Nephron progenitor cell (in vitro differentiated cells): ENCODE measurements at regions not wholly inside any gene's neighbourhood (a gene's known extent, or its start where the extent isn't known, plus 50 kb on each side); places are given as distances from the start of the nearest gene placed in this dataset.
A peak's percentile ranks its signal among the peaks of the same experiment; 100 is the strongest.

Experiments used
- DNase-seq: peaks from one replicate; pipeline ENCODE4 v3.0.0; 2021
- H3K27ac Mint-ChIP-seq: 2 replicates; pipeline ENCODE4 v1.8.0; 2021; ENCODE audit warnings: mild to moderate bottlenecking, moderate library complexity, mixed read lengths
- H3K27me3 Mint-ChIP-seq: 2 replicates; pipeline ENCODE4 v1.8.0; 2021; ENCODE audit warnings: mild to moderate bottlenecking, low read depth, mixed read lengths; ENCODE audit not compliant: poor library complexity
- H3K36me3 Mint-ChIP-seq: 2 replicates; pipeline ENCODE4 v1.8.0; 2021; ENCODE audit warnings: low read depth, mixed read lengths
- H3K4me1 Mint-ChIP-seq: 2 replicates; pipeline ENCODE4 v1.8.0; 2021; ENCODE audit warnings: mixed read lengths
- H3K4me3 Mint-ChIP-seq: 2 replicates; pipeline ENCODE4 v1.8.0; 2021; ENCODE audit warnings: mild to moderate bottlenecking, moderate library complexity, mixed read lengths
- H3K9me3 Mint-ChIP-seq: 2 replicates; pipeline ENCODE4 v1.8.0; 2021; ENCODE audit warnings: mild to moderate bottlenecking, moderate library complexity, mixed read lengths
- CTCF ChIP-seq: fragments of 200-600 bp; sonication (generic); IDR thresholded peaks from 2 replicates; pipeline ENCODE4 v1.5.0; 2021; ENCODE audit warnings: antibody characterized with exemption

GRCh38 chr3:59303452-59303851, 253.6 kb upstream of the CFAP20DC start:
- no peak for DNase-seq
- peaks cover 2% of the 10 kb centered on the region for H3K27me3 Mint-ChIP-seq
- H3K27ac Mint-ChIP-seq = no peak overlapping the region
- no peak for TF ChIP-seq CTCF
- peaks cover 3% of the 10 kb centered on the region for H3K9me3 Mint-ChIP-seq
- no peak overlapping the region for H3K4me3 Mint-ChIP-seq
- no peaks in the 10 kb centered on the region for H3K36me3 Mint-ChIP-seq
- peaks cover 26% of the 10 kb centered on the region for H3K4me1 Mint-ChIP-seq

- Mint-ChIP-seq H3K36me3 (no peaks in the 10 kb centered on the region), H3K4me1 (peaks cover 19% of the 10 kb centered on the region), H3K4me3 (no peak overlapping the region), H3K9me3 (peaks cover 3% of the 10 kb centered on the region), H3K27ac (no peak overlapping the region), H3K27me3 (peaks cover 2% of the 10 kb centered on the region)
- TF ChIP-seq CTCF = no peak
- DNase-seq = no peak
Observed at GRCh38 chr3:59302442-59302841, 252.6 kb upstream of the CFAP20DC start.

GRCh38 chr3:59300733-59301132, 250.9 kb upstream of the CFAP20DC start:
- TF ChIP-seq CTCF = no peak
- Mint-ChIP-seq H3K4me1 (peaks cover 19% of the 10 kb centered on the region), H3K27me3 (no peaks in the 10 kb centered on the region), H3K36me3 (no peaks in the 10 kb centered on the region), H3K27ac (peak overlapping the region; percentile 52), H3K4me3 (no peak overlapping the region), H3K9me3 (peaks cover 20% of the 10 kb centered on the region)
- DNase-seq = no peak

GRCh38 chr3:59299561-59299960, 249.7 kb upstream of the CFAP20DC start:
- Mint-ChIP-seq H3K36me3 (peaks cover 5% of the 10 kb centered on the region), H3K27ac (no peak overlapping the region), H3K4me3 (no peak overlapping the region), H3K27me3 (no peaks in the 10 kb centered on the region), H3K9me3 (peaks cover 29% of the 10 kb centered on the region), H3K4me1 (peaks cover 19% of the 10 kb centered on the region)
- no peak for DNase-seq
- TF ChIP-seq CTCF = no peak

- Mint-ChIP-seq H3K27ac (no peak overlapping the region), H3K36me3 (peaks cover 18% of the 10 kb centered on the region), H3K27me3 (peaks cover 15% of the 10 kb centered on the region), H3K4me1 (no peaks in the 10 kb centered on the region), H3K9me3 (peaks cover 23% of the 10 kb centered on the region), H3K4me3 (no peak overlapping the region)
- DNase-seq = no peak
- TF ChIP-seq CTCF = no peak
Observed at GRCh38 chr3:59290358-59290757, 240.5 kb upstream of the CFAP20DC start.

- Mint-ChIP-seq H3K4me3 (no peak overlapping the region), H3K27me3 (peaks cover 15% of the 10 kb centered on the region), H3K36me3 (peaks cover 15% of the 10 kb centered on the region), H3K4me1 (peaks cover 3% of the 10 kb centered on the region), H3K9me3 (peaks cover 20% of the 10 kb centered on the region), H3K27ac (no peak overlapping the region)
- TF ChIP-seq CTCF = no peak
- no peak for DNase-seq
Observed at GRCh38 chr3:59289831-59290230, 240.0 kb upstream of the CFAP20DC start.
